HG03460 (cell line): ENCODE measurements at regions not wholly inside any gene's neighbourhood (a gene's known extent, or its start where the extent isn't known, plus 50 kb on each side); places are given as distances from the start of the nearest gene placed in this dataset.

Experiments
- ATAC-seq: cut with Tn5 transposase; IDR thresholded peaks from one replicate; pipeline ENCODE4 v1.9.1; 2021; ENCODE audit not compliant: unreplicated experiment

GRCh38 chr12:67452119-67452805, 183.1 kb downstream of the CAND1 start:
- peak; percentile 64 for ATAC-seq

GRCh38 chr12:67453191-67453590, 184.0 kb downstream of the CAND1 start:
- no peak for ATAC-seq

- no peak for ATAC-seq
Measured at GRCh38 chr12:67455236-67455635, 186.1 kb downstream of the CAND1 start.

GRCh38 chr12:67456431-67456901, 187.3 kb downstream of the CAND1 start:
- ATAC-seq, result no peak

GRCh38 chr12:67457136-67457535, 188.0 kb downstream of the CAND1 start:
- ATAC-seq, result no peak

- no peak for ATAC-seq
Measured at GRCh38 chr12:67457778-67458665, 188.9 kb downstream of the CAND1 start.

DNA sequence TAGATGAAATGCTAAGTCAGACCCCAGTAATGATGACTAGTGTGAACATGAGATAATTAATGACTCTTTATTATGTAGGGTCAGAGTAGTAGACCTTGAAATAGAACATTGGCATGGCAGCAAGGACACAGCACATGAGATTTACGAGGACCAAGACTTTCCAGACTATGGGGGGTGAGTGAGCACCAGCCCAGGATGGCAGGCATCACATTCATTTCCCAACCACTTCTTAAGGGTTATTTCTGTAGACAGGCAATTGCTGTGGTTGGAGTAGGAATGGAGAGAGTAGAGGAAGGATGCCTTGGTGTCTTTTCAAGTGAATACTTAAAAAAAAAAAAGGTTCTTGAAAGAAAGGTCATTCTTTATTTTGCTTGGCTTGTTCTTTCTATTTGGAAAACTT, 189.4 kb upstream of the DYRK2 start:
- no peak for ATAC-seq

DNA sequence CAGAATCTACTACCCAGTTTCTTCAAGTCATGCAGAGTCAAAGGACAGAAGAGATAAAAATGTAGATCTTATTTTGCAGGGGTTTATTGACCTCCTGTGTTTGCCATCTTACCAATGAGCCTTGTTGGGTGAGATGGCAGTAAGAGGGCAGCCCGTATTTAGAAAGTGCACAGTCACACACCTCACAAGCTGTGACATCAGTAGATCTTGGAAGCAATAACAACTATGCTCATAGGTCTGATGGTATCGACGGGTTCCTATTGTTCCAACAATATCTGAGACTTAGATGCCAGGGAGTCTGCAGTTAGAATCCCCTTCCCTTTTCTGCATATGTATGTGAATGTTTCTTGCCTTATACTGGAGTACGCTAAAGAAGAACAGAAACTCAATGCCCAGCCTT, 189.0 kb upstream of the DYRK2 start:
- ATAC-seq, result no peak

- ATAC-seq, result no peak
Measured at GRCh38 chr12:67460388-67460787, 188.2 kb upstream of the DYRK2 start.

- ATAC-seq, result no peak
Measured at GRCh38 chr12:67468549-67469245, 179.8 kb upstream of the DYRK2 start.

GRCh38 chr12:67469666-67470065, 178.9 kb upstream of the DYRK2 start:
- no peak for ATAC-seq

- no peak for ATAC-seq
Measured at GRCh38 chr12:67471810-67472209, 176.7 kb upstream of the DYRK2 start.

DNA sequence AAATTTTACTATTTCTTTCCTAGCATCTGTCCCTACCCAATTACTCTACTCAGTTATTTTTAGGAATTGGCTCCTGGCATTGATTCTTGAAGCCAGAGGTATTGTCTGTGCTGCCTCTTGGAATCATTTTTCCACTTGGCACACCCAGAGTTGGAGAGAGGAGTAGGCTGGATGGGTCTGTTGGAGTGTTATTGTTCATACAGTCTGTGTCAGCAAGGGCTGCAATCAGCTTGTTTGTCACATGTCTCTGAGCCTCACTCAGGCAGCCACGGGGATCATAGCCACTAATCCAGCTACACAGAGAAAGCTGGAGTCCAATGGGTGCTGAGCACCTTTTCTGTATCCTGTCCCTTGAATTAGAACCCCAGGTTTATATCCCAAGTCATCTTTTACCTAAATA, 176.0 kb upstream of the DYRK2 start:
- ATAC-seq, result no peak

DNA sequence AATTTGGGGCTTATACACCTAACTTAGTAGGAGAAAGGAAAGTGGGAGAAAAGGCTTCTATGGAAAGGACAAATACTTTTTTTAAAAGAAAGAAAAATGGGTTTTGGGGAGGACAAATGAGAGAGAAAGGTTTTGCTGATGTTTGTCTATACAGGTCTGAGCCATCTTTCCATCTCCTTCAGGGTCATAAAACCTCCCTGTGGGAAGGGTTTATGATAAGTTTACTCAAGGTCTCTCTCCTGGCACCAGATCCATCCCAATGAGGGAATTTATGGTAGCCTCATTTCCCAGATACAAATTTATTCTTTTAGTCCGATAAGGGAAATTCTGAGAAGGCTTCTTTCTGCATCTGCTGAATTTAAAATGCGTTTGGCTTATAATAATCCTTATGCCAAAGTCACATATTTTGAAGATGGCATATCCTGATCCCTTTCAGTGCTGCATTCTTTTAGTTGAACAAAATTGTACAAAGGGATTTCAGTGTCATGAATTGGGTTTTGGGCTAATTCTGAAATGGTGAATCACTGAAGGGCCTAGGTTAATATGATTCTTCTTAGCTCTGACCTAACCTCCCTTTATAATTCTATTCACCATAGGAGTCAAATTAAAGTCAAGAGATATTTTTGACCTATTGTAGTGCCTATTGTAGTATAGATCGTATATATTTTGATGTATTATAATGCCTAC, 173.5 kb upstream of the DYRK2 start:
- no peak for ATAC-seq

DNA sequence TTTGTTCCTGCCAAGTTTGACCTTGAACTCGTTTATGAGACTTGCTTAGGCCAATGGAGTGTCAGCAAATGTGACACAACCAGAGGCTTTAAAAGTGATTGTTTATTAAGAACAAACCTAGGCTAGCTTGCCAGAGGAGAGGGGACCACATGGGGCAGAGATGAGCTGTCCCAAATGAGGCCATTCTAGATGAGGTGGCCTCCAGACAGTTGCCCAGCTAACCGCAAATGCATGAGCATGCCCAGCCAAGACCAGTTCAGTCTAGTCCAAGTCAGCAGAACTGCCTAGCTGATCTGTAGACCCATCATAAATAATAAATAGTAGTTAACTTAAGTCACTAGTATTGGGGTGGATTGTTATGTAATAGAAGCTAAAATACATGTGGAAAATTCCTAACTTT, 172.8 kb upstream of the DYRK2 start:
- ATAC-seq, result no peak

DNA sequence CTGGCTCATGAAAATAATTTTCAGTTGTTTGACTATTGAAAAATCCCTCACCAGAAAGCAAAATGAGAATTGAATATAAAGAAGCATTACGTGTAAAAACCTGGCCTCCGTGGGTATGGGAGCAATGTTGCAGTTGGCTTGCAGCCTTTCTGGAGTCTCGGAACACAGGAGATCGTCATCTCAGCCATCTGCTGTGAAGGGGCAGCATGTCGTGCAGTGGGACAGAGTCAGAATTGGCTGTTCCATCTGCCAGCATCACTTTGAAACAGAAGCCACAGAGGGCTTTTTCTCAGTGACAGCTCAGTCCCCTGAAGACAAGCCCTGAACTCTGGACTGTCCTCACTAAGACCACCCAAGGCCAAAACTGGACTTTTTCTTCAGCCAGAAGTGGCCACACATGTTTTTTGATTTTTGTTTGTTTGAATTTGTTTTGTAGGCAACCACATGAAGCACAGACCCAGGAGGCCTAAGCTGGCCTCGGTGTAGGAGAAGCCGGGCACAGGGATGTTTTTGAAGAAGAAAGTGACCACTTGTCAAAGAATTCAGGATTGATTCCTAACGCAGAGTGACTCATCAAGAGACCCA, 170.8 kb upstream of the DYRK2 start:
- no peak for ATAC-seq

DNA sequence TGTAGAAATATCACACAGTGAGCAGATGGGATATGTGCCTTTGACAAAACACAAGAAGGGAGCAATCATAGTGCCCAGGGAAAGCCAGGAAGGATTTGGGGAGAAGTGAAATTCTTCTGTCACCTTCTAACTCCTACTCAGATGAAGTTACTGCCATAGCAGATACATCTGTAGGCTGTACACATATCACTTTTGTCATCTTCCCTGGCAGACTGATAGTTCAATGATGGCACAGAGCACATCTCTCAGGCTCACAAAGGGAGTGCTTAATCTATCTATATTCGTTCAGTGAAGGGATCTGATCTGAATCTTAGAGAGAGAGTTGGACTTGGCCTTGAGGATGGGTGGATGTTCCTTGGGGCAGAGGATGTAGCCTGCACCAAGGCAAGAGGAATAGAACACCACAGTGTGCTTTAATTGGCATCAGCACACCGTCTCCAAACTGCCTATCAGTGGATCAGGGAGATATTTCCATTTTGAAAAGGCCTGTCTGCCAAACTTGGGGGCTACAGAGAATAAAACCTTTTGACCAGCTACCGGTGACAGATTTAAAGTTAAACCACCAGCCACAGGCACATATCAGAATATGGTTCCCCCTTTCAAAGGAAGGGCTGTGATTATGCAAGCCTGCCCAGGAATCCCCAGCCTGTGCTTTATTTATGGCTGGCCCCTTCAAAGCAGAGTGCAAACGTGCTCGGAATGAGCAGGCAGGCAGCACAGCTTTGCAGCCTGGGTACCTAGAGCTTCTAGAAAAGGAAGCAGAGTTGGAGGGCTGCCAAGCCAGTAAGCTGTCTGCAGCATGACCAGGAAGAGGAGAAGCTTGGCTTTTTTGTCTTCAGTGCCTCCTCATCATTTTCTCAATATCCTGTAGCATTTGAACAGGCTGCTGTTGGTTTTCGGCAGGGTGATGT, 165.5 kb upstream of the DYRK2 start:
- ATAC-seq, result peak; percentile 71

DNA sequence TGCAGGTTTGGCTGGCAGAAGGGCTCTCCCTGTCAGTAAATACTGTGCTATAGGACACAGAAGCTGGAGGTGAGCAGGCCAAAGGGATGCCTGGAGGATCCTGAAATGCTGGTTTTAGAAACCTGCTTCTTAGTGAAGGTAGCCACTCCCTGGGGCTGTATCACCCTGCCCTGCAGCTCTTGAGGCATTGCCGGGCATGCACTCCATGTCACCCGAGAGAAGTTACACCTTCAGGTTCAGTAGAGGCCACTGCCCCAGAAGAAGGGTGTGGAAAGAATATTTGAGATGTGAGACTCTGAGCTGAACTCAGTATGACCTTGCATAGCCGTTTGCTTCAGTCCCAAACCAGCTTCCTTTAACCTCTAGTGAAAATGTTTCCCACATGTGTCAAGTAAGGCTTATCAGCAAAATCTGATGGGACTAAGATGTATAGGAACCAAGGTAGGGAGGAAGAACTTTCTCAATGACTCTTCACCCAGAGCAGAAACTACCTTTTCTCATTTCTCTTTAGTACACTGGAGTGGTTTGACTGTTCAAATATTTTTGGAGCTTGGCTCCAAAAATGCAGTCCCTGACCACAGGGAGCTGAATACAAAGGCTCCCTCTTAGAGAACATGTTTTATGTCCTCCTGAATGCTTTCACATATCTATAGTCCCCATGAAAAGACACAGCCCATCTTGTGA, 164.5 kb upstream of the DYRK2 start:
- ATAC-seq, result no peak
